ENCODE measurements at regions not wholly inside any gene's neighbourhood (a gene's known extent, or its start where the extent isn't known, plus 50 kb on each side); places are given as distances from the start of the nearest gene placed in this dataset.

- DNase-seq (ENCODE audit: low spot score) = no peak
- Mint-ChIP-seq H3K36me3 (ENCODE audit: low read depth) (no peaks in the 10 kb centered on the region), H3K4me1 (ENCODE audit: low read depth) (peaks cover 2% of the 10 kb centered on the region), H3K4me3 (ENCODE audit: unreplicated experiment) (no peak overlapping the region), H3K9me3 (ENCODE audit: low read depth) (no peaks in the 10 kb centered on the region), H3K27me3 (ENCODE audit: low read depth) (no peaks in the 10 kb centered on the region), H3K27ac (ENCODE audit: unreplicated experiment) (no peak overlapping the region)
- TF ChIP-seq CTCF (IDR thresholded peaks at IDR 0.05) = no peak
Measured at GRCh38 chr13:79805317-79805716, 324.4 kb downstream of the NDFIP2 start.

GRCh38 chr13:79803989-79804388, 323.0 kb downstream of the NDFIP2 start:
- Mint-ChIP-seq H3K4me1 (ENCODE audit: low read depth) (no peaks in the 10 kb centered on the region), H3K9me3 (ENCODE audit: low read depth) (no peaks in the 10 kb centered on the region), H3K36me3 (ENCODE audit: low read depth) (no peaks in the 10 kb centered on the region), H3K4me3 (ENCODE audit: unreplicated experiment) (no peak overlapping the region), H3K27me3 (ENCODE audit: low read depth) (no peaks in the 10 kb centered on the region), H3K27ac (ENCODE audit: unreplicated experiment) (no peak overlapping the region)
- DNase-seq (ENCODE audit: low spot score) = no peak
- no peak for TF ChIP-seq CTCF (IDR thresholded peaks at IDR 0.05)

- Mint-ChIP-seq H3K9me3 (ENCODE audit: low read depth) (no peaks in the 10 kb centered on the region), H3K27me3 (ENCODE audit: low read depth) (no peaks in the 10 kb centered on the region), H3K4me1 (ENCODE audit: low read depth) (no peaks in the 10 kb centered on the region), H3K27ac (ENCODE audit: unreplicated experiment) (no peak overlapping the region), H3K4me3 (ENCODE audit: unreplicated experiment) (no peak overlapping the region), H3K36me3 (ENCODE audit: low read depth) (no peaks in the 10 kb centered on the region)
- DNase-seq (ENCODE audit: low spot score) = no peak
- TF ChIP-seq CTCF (IDR thresholded peaks at IDR 0.05) = no peak
Measured at GRCh38 chr13:79803296-79803695, 322.3 kb downstream of the NDFIP2 start.

GRCh38 chr13:79802389-79803085, 321.6 kb downstream of the NDFIP2 start:
- H3K9me3 Mint-ChIP-seq (ENCODE audit: low read depth) = no peaks in the 10 kb centered on the region
- no peaks in the 10 kb centered on the region for H3K4me1 Mint-ChIP-seq (ENCODE audit: low read depth)
- no peak for DNase-seq (ENCODE audit: low spot score)
- H3K27ac Mint-ChIP-seq (ENCODE audit: unreplicated experiment) = no peak overlapping the region
- no peaks in the 10 kb centered on the region for H3K27me3 Mint-ChIP-seq (ENCODE audit: low read depth)
- TF ChIP-seq CTCF (IDR thresholded peaks at IDR 0.05) = no peak
- H3K36me3 Mint-ChIP-seq (ENCODE audit: low read depth) = no peaks in the 10 kb centered on the region
- H3K4me3 Mint-ChIP-seq (ENCODE audit: unreplicated experiment) = no peak overlapping the region

- TF ChIP-seq CTCF (IDR thresholded peaks at IDR 0.05) = no peak
- H3K4me1 Mint-ChIP-seq (ENCODE audit: low read depth) = no peaks in the 10 kb centered on the region
Measured at GRCh38 chr13:79799059-79799867, 318.3 kb downstream of the NDFIP2 start.

More at GRCh38 chr13:79799059-79799867, 318.3 kb downstream of the NDFIP2 start:
- no peak overlapping the region for H3K4me3 Mint-ChIP-seq (ENCODE audit: unreplicated experiment)
- H3K36me3 Mint-ChIP-seq (ENCODE audit: low read depth) = no peaks in the 10 kb centered on the region
- no peaks in the 10 kb centered on the region for H3K27me3 Mint-ChIP-seq (ENCODE audit: low read depth)
- H3K27ac Mint-ChIP-seq (ENCODE audit: unreplicated experiment) = no peak overlapping the region
- H3K9me3 Mint-ChIP-seq (ENCODE audit: low read depth) = no peaks in the 10 kb centered on the region
- no peak for DNase-seq (ENCODE audit: low spot score)
